ENCODE measurements at regions not wholly inside any gene's neighbourhood (a gene's known extent, or its start where the extent isn't known, plus 50 kb on each side); places are given as distances from the start of the nearest gene placed in this dataset.

DNA sequence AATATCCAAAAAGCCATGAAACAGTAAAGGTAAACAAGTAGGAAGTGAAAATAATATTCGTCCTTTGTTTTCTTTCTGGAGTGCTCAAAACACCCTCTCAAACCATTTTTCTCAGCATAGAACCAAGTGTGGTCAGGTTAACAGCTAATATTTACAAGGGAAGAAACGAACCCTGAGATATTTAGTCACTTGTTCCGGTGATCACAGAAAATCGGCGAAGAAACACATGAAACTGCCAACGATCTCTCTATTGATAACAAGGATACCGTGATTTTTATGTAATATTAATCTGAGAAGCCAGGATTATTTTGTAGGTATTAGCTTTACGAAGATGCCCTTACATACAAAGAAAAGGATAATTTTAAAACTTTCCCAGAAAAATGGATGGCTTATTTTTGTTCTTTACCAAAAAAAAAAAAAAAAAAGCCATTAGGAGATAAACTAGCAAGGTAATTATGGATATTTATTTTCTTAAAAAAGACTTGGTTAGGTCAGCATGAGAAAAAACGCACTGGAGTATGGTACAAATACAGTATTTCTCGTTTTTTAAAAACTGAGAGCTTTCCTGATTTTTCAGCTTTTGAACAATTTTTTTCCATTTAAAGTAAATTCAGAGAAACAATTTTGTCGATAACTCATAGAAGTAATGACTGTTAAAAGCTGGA lies 107.3 kb upstream of the HNRNPU start:
- TF ChIP-seq YY1 (IDR thresholded peaks at IDR 0.05; ENCODE audit: insufficient read depth, insufficient read length) (no peak), ZNF274 (IDR thresholded peaks at IDR 0.05; ENCODE audit: low read depth, low read length) (no peak), SUZ12 (IDR thresholded peaks at IDR 0.05; ENCODE audit: extremely low read depth, insufficient read depth, insufficient read length) (no peak)
- Histone ChIP-seq H3K9ac (ENCODE audit: insufficient read length, low read depth) (peak overlapping the region; percentile 91), H3K9me3 (ENCODE audit: insufficient read depth, low read length) (no peaks in the 10 kb centered on the region), H3K27me3 (ENCODE audit: insufficient read depth, insufficient read length) (no peaks in the 10 kb centered on the region), H3K4me3 (ENCODE audit: insufficient read length, low read depth) (peak overlapping the region; percentile 76), H3K4me1 (ENCODE audit: insufficient read depth, insufficient read length) (no peaks in the 10 kb centered on the region), H3K36me3 (ENCODE audit: insufficient read depth, insufficient read length, low read length) (no peaks in the 10 kb centered on the region)
- no peak for DNase-seq (ENCODE audit: low read depth, low spot score)

DNA sequence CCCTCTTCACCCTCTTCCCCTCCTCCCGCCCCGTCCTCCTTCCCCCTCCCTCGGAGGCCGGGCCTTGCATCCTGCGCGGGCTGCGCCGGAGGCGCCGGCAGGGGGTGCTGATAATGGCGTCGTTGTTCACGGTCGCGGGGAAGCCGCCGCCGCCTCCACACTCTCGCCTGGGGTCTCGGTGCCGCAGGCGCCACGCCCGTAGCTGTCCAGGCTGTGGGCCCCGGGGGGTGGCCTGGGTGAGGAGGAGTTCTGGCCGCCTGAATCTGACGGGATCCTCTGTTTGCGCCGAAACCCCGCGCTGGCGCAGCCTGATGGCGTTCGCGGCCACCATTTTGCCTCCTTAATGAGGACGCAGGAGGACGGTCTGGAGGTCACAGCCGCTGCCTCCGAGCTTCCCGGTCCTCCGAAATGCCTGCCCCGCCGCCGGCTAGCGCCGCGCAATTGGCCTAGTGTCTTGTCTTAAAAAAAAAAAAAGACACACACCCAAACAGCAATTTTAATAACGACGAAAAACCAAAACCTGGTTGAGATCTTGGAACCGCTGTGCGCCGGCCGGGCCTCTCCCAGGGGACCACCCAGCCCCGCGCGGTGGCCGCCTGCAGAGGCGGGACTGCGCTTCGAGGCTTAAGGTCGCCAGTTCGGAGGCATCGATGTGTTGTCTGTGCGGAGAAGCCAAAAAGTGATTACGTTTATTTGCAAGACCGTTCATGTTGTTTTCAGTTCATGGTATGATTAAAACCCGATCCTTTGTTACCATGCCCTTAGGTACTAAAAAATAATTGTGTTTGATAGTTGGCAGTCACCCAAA lies 106.6 kb upstream of the HNRNPU start:
- peak overlapping the region; percentile 76 for H3K4me3 ChIP-seq (ENCODE audit: insufficient read length, low read depth)
- peak; percentile 97 for DNase-seq (ENCODE audit: low read depth, low spot score)
- H3K4me1 ChIP-seq (ENCODE audit: insufficient read depth, insufficient read length), result no peaks in the 10 kb centered on the region
- TF ChIP-seq SUZ12 (IDR thresholded peaks at IDR 0.05; ENCODE audit: extremely low read depth, insufficient read depth, insufficient read length), result no peak
- TF ChIP-seq YY1 (IDR thresholded peaks at IDR 0.05; ENCODE audit: insufficient read depth, insufficient read length), result peak; percentile 87
- no peak for TF ChIP-seq ZNF274 (IDR thresholded peaks at IDR 0.05; ENCODE audit: low read depth, low read length)
- no peaks in the 10 kb centered on the region for H3K36me3 ChIP-seq (ENCODE audit: insufficient read depth, insufficient read length, low read length)
- H3K9ac ChIP-seq (ENCODE audit: insufficient read length, low read depth), result peak overlapping the region; percentile 91
- H3K9me3 ChIP-seq (ENCODE audit: insufficient read depth, low read length), result no peaks in the 10 kb centered on the region
- H3K27me3 ChIP-seq (ENCODE audit: insufficient read depth, insufficient read length), result no peaks in the 10 kb centered on the region

DNA sequence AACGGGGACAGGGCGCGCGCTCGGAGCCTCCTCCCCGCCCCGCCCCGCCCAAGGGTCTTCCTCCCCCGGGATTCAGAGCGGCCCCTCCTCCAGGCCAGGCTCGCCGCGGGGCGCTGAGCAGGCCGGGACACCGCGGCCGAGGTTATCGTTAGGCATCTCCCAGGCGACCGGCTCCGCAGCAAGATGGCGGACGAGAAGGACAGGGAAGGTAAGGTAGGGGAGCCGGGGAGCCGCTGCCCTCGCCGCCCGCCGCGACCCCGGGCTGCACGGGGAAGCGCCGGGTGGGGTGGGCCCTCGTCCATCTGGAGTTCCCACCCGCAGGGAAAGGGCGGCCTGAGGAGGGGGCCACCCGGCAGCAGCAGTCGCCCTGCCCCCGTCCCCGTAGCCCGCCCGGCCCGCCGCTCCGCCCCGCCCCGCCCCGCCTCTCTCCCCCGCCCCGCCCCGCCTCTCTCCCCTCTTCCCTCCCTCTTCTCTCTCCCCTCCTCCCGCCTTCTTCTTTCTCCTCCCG lies 105.9 kb upstream of the HNRNPU start:
- peak; percentile 89 for DNase-seq (ENCODE audit: low read depth, low spot score)
- Histone ChIP-seq H3K4me3 (ENCODE audit: insufficient read length, low read depth) (peak overlapping the region; percentile 63), H3K9ac (ENCODE audit: insufficient read length, low read depth) (peak overlapping the region; percentile 94), H3K4me1 (ENCODE audit: insufficient read depth, insufficient read length) (no peaks in the 10 kb centered on the region), H3K9me3 (ENCODE audit: insufficient read depth, low read length) (no peaks in the 10 kb centered on the region), H3K27me3 (ENCODE audit: insufficient read depth, insufficient read length) (no peaks in the 10 kb centered on the region), H3K36me3 (ENCODE audit: insufficient read depth, insufficient read length, low read length) (no peaks in the 10 kb centered on the region)
- no peak for TF ChIP-seq SUZ12 (IDR thresholded peaks at IDR 0.05; ENCODE audit: extremely low read depth, insufficient read depth, insufficient read length)
- peak; percentile 59 for TF ChIP-seq YY1 (IDR thresholded peaks at IDR 0.05; ENCODE audit: insufficient read depth, insufficient read length)
- no peak for TF ChIP-seq ZNF274 (IDR thresholded peaks at IDR 0.05; ENCODE audit: low read depth, low read length)

DNA sequence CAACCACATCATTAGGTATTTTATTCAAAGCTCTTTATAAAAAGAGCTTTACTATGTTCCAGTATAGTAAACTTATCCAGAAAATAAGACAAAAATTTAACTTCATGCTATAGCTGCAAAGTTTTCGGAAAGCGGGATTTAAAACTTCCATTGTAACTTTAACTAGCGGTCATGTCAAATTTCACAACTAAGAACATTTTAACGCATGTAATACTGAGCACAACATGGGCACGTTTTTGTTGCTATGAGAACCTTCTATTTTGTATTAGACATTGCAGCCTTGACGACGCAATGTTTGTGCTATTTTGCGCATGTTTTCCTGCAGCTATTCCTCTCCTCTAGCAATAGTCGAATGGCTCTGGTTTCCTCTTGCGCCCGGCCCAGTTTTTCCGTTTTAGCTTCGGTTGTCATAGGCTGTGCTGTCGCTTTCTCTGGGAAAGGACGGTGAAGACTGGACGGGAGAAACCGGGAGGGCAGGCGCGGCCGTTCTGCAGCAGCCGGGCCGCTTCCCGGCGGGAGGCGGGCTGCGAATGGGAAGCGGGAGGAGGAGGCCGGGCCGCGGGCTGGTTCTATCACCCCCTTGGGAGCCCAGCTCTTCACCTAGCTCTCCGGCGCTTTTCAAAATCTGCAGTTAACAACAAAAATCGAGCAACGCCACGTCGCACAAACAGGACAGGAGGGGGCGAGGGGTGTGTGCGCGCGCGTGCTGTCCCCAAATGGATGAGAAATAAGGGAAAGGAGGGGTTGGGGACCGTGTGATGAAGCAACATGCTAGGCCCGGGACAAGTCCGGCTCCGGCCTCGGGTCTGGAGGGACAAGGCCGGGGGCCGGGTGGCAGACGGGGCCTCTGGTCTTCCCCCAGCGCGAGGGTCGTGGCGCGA lies 105.3 kb upstream of the HNRNPU start:
- peak; percentile 74 for DNase-seq (ENCODE audit: low read depth, low spot score)
- no peaks in the 10 kb centered on the region for H3K27me3 ChIP-seq (ENCODE audit: insufficient read depth, insufficient read length)

DNA sequence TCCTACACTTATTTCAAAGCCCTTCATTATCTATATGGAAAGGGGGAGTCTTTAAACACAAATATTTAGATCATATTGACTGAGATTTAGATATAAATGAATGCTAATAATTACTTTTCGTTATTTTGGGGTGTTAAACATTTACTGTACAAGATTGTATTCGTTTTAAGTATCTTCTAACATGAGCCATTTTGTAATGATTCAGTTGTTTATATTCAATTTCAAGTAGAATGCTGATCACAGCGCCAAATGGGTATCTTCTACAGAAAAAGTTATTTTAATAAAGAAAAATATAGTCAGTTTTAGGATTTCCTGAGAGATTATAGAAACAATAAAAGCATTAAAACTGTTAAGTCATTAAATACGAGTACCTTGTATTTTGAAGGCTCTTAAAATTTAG lies 104.5 kb upstream of the HNRNPU start:
- Histone ChIP-seq H3K9me3 (ENCODE audit: insufficient read depth, low read length) (no peaks in the 10 kb centered on the region), H3K4me1 (ENCODE audit: insufficient read depth, insufficient read length) (no peaks in the 10 kb centered on the region), H3K4me3 (ENCODE audit: insufficient read length, low read depth) (peak overlapping the region; percentile 63), H3K27me3 (ENCODE audit: insufficient read depth, insufficient read length) (no peaks in the 10 kb centered on the region), H3K36me3 (ENCODE audit: insufficient read depth, insufficient read length, low read length) (no peaks in the 10 kb centered on the region), H3K9ac (ENCODE audit: insufficient read length, low read depth) (peak overlapping the region; percentile 94)
- TF ChIP-seq ZNF274 (IDR thresholded peaks at IDR 0.05; ENCODE audit: low read depth, low read length), result no peak
- no peak for TF ChIP-seq YY1 (IDR thresholded peaks at IDR 0.05; ENCODE audit: insufficient read depth, insufficient read length)
- no peak for TF ChIP-seq SUZ12 (IDR thresholded peaks at IDR 0.05; ENCODE audit: extremely low read depth, insufficient read depth, insufficient read length)
- DNase-seq (ENCODE audit: low read depth, low spot score), result no peak

More for the DNA sequence above, 105.3 kb upstream of the HNRNPU start:
- TF ChIP-seq YY1 (IDR thresholded peaks at IDR 0.05; ENCODE audit: insufficient read depth, insufficient read length), result no peak
- TF ChIP-seq ZNF274 (IDR thresholded peaks at IDR 0.05; ENCODE audit: low read depth, low read length), result no peak
- no peak for TF ChIP-seq SUZ12 (IDR thresholded peaks at IDR 0.05; ENCODE audit: extremely low read depth, insufficient read depth, insufficient read length)
- Histone ChIP-seq H3K36me3 (ENCODE audit: insufficient read depth, insufficient read length, low read length) (no peaks in the 10 kb centered on the region), H3K4me3 (ENCODE audit: insufficient read length, low read depth) (peak overlapping the region; percentile 63), H3K4me1 (ENCODE audit: insufficient read depth, insufficient read length) (no peaks in the 10 kb centered on the region), H3K9me3 (ENCODE audit: insufficient read depth, low read length) (no peaks in the 10 kb centered on the region), H3K9ac (ENCODE audit: insufficient read length, low read depth) (peak overlapping the region; percentile 94)

DNA sequence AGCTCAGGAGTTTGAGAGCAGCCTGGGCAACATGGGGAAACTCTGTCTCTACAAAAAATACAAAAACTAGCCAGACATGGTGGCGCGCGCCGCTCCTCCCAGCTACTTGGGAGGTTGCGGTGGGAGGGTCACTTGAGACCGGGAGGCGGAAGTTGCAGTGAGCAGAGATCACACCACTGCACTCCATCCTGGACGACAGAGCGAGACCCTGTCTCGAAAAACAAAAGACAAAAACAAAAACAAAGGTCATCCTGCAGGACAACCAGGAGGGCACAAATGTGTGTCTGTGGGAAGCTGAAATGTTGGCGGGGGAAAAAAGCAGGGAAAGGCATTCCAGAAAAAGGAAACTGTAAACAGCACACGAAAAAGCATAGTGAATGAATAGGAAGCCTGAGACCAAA lies 104.1 kb upstream of the HNRNPU start:
- no peak for DNase-seq (ENCODE audit: low read depth, low spot score)
- no peaks in the 10 kb centered on the region for H3K36me3 ChIP-seq (ENCODE audit: insufficient read depth, insufficient read length, low read length)
- no peak overlapping the region for H3K9ac ChIP-seq (ENCODE audit: insufficient read length, low read depth)
- H3K27me3 ChIP-seq (ENCODE audit: insufficient read depth, insufficient read length), result no peaks in the 10 kb centered on the region
- TF ChIP-seq SUZ12 (IDR thresholded peaks at IDR 0.05; ENCODE audit: extremely low read depth, insufficient read depth, insufficient read length) (no peak), ZNF274 (IDR thresholded peaks at IDR 0.05; ENCODE audit: low read depth, low read length) (no peak), YY1 (IDR thresholded peaks at IDR 0.05; ENCODE audit: insufficient read depth, insufficient read length) (no peak)
- no peaks in the 10 kb centered on the region for H3K9me3 ChIP-seq (ENCODE audit: insufficient read depth, low read length)
- no peak overlapping the region for H3K4me3 ChIP-seq (ENCODE audit: insufficient read length, low read depth)
- H3K4me1 ChIP-seq (ENCODE audit: insufficient read depth, insufficient read length), result no peaks in the 10 kb centered on the region
